HepG2 (cell line): ENCODE measurements at regions not wholly inside any gene's neighbourhood (a gene's known extent, or its start where the extent isn't known, plus 50 kb on each side); places are given as distances from the start of the nearest gene placed in this dataset.
A peak's percentile ranks its signal among the peaks of the same experiment; 100 is the strongest.

ENCODE experiments used
- ATF1 ChIP-seq: IDR thresholded peaks from 2 replicates; pipeline ENCODE4 v1.6.1; 2016; ENCODE audit warnings: mild to moderate bottlenecking, control low read depth
- DPF2 ChIP-seq: sonication (generic); formaldehyde crosslinking; IDR thresholded peaks from 2 replicates; pipeline ENCODE4 v1.4.0; 2020; ENCODE audit warnings: mild to moderate bottlenecking, low read depth, missing genetic modification reagents, borderline replicate concordance
- FOSL2 ChIP-seq: sonication (generic); formaldehyde crosslinking; IDR thresholded peaks from 2 replicates; pipeline ENCODE4 v1.4.0; 2020; ENCODE audit warnings: missing genetic modification reagents
- MZF1 ChIP-seq: sonication (generic); formaldehyde crosslinking; IDR thresholded peaks from 2 replicates; pipeline ENCODE4 v1.8.1; 2023; ENCODE audit warnings: mild to moderate bottlenecking, missing genetic modification reagents, borderline replicate concordance
- PHF5A ChIP-seq: IDR thresholded peaks from one replicate; pipeline ENCODE4 v1.6.1; 2018; ENCODE audit warnings: low read depth, missing genetic modification reagents; ENCODE audit not compliant: unreplicated experiment
- ZNF557 ChIP-seq: sonication (generic); formaldehyde crosslinking; IDR thresholded peaks from 2 replicates; pipeline ENCODE4 v1.4.0; 2020; ENCODE audit warnings: missing genetic modification reagents
- ZSCAN29 ChIP-seq: sonication (generic); formaldehyde crosslinking; conservative IDR thresholded peaks from 2 replicates; pipeline ENCODE4 v1.4.0; 2020; ENCODE audit warnings: mild to moderate bottlenecking, missing genetic modification reagents
- TF ChIP-seq, protein P1 (sequence below): sonication (generic); formaldehyde crosslinking; IDR thresholded peaks from 2 replicates; pipeline ENCODE4 v1.8.1; 2022; ENCODE audit warnings: low read depth, mild to moderate bottlenecking, missing genetic modification reagents
- TF ChIP-seq, protein P2 (sequence below): sonication (generic); formaldehyde crosslinking; IDR thresholded peaks from 2 replicates; pipeline ENCODE4 v1.5.0; 2020; ENCODE audit warnings: missing genetic modification reagents, mild to moderate bottlenecking, borderline replicate concordance
- TF ChIP-seq, protein P3 (sequence below): sonication (generic); formaldehyde crosslinking; IDR thresholded peaks from 2 replicates; pipeline ENCODE4 v1.4.0; 2020; ENCODE audit warnings: low read depth, mild to moderate bottlenecking, missing genetic modification reagents
- TF ChIP-seq, protein P4 (sequence below): sonication (generic); formaldehyde crosslinking; IDR thresholded peaks from 2 replicates; pipeline ENCODE4 v1.9.0; 2022; ENCODE audit warnings: missing genetic modification reagents, mild to moderate bottlenecking, borderline replicate concordance
- TF ChIP-seq, protein P5 (sequence below), 2 experiments: sonication (generic) in 1 of 2; formaldehyde crosslinking in 1 of 2; IDR thresholded peaks; 2 replicates each; pipeline versions ENCODE4 v1.6.1 to v1.9.0; 2014 to 2022; ENCODE audit warnings: antibody characterized with exemption in 1 of 2, borderline replicate concordance in 1 of 2, inconsistent platforms in 1 of 2, low read depth in 1 of 2, missing genetic modification reagents in 1 of 2

DNA sequence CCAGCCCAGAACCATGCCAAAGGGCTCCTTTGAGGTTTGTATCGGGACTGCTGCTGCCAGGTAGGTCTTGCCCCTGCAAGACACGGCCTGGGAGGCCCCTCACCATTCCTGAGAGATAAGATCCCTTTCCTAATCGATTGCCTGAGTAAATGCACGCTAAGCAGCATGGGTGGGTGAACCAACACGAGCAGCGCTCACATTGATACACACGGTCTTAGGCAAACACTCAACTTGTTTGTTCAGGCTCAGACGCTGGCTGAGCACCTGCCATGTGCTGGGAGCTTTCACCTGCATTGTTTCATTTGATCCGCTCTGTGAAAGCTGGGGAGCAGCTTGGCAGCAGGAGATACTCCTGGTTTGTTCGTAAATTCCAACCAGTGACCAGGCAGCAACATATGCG lies 76.9 kb upstream of the NEURL1B start (continued):
- TF ChIP-seq, protein P1, sequence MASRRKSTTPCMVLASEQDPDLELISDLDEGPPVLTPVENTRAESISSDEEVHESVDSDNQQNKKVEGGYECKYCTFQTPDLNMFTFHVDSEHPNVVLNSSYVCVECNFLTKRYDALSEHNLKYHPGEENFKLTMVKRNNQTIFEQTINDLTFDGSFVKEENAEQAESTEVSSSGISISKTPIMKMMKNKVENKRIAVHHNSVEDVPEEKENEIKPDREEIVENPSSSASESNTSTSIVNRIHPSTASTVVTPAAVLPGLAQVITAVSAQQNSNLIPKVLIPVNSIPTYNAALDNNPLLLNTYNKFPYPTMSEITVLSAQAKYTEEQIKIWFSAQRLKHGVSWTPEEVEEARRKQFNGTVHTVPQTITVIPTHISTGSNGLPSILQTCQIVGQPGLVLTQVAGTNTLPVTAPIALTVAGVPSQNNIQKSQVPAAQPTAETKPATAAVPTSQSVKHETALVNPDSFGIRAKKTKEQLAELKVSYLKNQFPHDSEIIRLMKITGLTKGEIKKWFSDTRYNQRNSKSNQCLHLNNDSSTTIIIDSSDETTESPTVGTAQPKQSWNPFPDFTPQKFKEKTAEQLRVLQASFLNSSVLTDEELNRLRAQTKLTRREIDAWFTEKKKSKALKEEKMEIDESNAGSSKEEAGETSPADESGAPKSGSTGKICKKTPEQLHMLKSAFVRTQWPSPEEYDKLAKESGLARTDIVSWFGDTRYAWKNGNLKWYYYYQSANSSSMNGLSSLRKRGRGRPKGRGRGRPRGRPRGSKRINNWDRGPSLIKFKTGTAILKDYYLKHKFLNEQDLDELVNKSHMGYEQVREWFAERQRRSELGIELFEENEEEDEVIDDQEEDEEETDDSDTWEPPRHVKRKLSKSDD (CRISPR knock-in tag): 0 out of 2 replicates have a peak, but pooled peaks have one; percentile 59
- no peak for TF ChIP-seq ZSCAN29 (CRISPR knock-in tag)
- TF ChIP-seq, protein P2, sequence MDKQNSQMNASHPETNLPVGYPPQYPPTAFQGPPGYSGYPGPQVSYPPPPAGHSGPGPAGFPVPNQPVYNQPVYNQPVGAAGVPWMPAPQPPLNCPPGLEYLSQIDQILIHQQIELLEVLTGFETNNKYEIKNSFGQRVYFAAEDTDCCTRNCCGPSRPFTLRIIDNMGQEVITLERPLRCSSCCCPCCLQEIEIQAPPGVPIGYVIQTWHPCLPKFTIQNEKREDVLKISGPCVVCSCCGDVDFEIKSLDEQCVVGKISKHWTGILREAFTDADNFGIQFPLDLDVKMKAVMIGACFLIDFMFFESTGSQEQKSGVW (CRISPR knock-in tag): no peak
- TF ChIP-seq, protein P3, sequence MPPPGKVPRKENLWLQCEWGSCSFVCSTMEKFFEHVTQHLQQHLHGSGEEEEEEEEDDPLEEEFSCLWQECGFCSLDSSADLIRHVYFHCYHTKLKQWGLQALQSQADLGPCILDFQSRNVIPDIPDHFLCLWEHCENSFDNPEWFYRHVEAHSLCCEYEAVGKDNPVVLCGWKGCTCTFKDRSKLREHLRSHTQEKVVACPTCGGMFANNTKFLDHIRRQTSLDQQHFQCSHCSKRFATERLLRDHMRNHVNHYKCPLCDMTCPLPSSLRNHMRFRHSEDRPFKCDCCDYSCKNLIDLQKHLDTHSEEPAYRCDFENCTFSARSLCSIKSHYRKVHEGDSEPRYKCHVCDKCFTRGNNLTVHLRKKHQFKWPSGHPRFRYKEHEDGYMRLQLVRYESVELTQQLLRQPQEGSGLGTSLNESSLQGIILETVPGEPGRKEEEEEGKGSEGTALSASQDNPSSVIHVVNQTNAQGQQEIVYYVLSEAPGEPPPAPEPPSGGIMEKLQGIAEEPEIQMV (CRISPR knock-in tag): peak; percentile 78; the same call in 1 of the 2 replicates
- TF ChIP-seq DPF2 (CRISPR knock-in tag): peak; percentile 73; the same call in 1 of the 2 replicates
- TF ChIP-seq ZNF557 (CRISPR knock-in tag): no peak
- TF ChIP-seq ATF1 (CRISPR knock-in tag): 0 out of 2 replicates have a peak, but pooled peaks have one; percentile 31
- TF ChIP-seq, protein P4, sequence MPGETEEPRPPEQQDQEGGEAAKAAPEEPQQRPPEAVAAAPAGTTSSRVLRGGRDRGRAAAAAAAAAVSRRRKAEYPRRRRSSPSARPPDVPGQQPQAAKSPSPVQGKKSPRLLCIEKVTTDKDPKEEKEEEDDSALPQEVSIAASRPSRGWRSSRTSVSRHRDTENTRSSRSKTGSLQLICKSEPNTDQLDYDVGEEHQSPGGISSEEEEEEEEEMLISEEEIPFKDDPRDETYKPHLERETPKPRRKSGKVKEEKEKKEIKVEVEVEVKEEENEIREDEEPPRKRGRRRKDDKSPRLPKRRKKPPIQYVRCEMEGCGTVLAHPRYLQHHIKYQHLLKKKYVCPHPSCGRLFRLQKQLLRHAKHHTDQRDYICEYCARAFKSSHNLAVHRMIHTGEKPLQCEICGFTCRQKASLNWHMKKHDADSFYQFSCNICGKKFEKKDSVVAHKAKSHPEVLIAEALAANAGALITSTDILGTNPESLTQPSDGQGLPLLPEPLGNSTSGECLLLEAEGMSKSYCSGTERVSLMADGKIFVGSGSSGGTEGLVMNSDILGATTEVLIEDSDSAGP (CRISPR knock-in tag): no peak; the same call in 1 of the 2 replicates
- TF ChIP-seq FOSL2 (CRISPR knock-in tag): peak; percentile 63
- no peak for TF ChIP-seq MZF1 (CRISPR knock-in tag)
- TF ChIP-seq PHF5A: no peak
- TF ChIP-seq, protein P5, sequence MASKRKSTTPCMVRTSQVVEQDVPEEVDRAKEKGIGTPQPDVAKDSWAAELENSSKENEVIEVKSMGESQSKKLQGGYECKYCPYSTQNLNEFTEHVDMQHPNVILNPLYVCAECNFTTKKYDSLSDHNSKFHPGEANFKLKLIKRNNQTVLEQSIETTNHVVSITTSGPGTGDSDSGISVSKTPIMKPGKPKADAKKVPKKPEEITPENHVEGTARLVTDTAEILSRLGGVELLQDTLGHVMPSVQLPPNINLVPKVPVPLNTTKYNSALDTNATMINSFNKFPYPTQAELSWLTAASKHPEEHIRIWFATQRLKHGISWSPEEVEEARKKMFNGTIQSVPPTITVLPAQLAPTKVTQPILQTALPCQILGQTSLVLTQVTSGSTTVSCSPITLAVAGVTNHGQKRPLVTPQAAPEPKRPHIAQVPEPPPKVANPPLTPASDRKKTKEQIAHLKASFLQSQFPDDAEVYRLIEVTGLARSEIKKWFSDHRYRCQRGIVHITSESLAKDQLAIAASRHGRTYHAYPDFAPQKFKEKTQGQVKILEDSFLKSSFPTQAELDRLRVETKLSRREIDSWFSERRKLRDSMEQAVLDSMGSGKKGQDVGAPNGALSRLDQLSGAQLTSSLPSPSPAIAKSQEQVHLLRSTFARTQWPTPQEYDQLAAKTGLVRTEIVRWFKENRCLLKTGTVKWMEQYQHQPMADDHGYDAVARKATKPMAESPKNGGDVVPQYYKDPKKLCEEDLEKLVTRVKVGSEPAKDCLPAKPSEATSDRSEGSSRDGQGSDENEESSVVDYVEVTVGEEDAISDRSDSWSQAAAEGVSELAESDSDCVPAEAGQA (IDR thresholded peaks at IDR 0.05; ENCODE audit: low read depth): no peak
- TF ChIP-seq, protein P5 (CRISPR knock-in tag; IDR thresholded peaks at IDR 0.05; ENCODE audit: borderline replicate concordance): no peak
